ENCODE measurements at regions not wholly inside any gene's neighbourhood (a gene's known extent, or its start where the extent isn't known, plus 50 kb on each side); places are given as distances from the start of the nearest gene placed in this dataset.

DNA sequence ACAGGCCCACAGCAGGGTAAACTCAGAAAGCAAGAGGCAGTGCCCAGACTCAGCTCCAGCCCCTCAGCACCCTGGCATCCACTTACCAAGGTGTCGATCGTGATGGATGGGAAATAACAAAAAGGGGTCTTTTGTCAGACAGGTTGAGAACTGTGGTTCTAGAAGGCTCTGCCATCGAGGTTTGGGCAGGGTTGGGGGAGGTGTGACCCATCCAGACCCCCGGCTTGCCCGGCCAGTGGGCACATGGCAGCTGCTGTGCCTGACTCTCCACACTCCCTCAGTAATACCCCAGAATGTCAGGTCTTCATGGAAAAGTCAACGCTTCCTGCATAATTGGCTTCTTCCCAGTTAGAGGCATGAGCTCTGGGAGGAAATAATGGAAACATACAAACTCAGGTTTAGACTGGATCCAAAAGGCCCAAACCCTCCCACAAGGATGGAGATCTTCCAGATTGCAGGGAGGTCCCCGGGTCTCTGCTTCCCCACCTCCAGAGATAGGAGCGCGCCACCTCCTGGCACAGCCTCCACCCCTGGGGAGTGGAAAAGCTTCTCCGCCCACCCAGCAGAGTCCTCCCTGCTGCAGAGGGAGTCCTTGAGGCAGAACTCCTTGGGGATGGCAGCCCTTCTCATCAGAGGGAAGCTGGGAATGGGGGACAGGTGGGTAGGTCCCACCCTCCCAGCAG lies 149.8 kb upstream of the IQSEC1 start:
- H3K27me3 ChIP-seq (ENCODE audit: control insufficient read depth, insufficient read depth, low read length), result no peaks in the 10 kb centered on the region
- DNase-seq, result peak in 1 of 5 donors; percentile 39
- H3K4me1 ChIP-seq (ENCODE audit: control insufficient read depth in 2 of 3, insufficient read depth in 2 of 3, low read depth in 1 of 3, low read length in 3 of 3), result no peaks in the 10 kb centered on the region
- intact Hi-C loops (cut with DNase I), result no loop called here
- H3K4me3 ChIP-seq (ENCODE audit: low read length in 3 of 3), result no peak overlapping the region
- no peaks in the 10 kb centered on the region for H3K36me3 ChIP-seq (ENCODE audit: control insufficient read depth in 2 of 3, insufficient read depth in 3 of 3, low read length in 3 of 3)
- no peak overlapping the region for H3K27ac ChIP-seq (ENCODE audit: low read depth in 2 of 2, low read length in 2 of 2)
- no peak overlapping the region for H3K9ac ChIP-seq (ENCODE audit: low read length in 3 of 3)
- TF ChIP-seq, protein P1, sequence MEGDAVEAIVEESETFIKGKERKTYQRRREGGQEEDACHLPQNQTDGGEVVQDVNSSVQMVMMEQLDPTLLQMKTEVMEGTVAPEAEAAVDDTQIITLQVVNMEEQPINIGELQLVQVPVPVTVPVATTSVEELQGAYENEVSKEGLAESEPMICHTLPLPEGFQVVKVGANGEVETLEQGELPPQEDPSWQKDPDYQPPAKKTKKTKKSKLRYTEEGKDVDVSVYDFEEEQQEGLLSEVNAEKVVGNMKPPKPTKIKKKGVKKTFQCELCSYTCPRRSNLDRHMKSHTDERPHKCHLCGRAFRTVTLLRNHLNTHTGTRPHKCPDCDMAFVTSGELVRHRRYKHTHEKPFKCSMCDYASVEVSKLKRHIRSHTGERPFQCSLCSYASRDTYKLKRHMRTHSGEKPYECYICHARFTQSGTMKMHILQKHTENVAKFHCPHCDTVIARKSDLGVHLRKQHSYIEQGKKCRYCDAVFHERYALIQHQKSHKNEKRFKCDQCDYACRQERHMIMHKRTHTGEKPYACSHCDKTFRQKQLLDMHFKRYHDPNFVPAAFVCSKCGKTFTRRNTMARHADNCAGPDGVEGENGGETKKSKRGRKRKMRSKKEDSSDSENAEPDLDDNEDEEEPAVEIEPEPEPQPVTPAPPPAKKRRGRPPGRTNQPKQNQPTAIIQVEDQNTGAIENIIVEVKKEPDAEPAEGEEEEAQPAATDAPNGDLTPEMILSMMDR (IDR thresholded peaks at IDR 0.05; ENCODE audit: borderline replicate concordance, extremely low read depth, insufficient read depth), result no peak
- no peak for FAIRE-seq
- H3K9me3 ChIP-seq (ENCODE audit: control insufficient read depth in 2 of 3, insufficient read depth in 1 of 3, low read length in 3 of 3), result no peaks in the 10 kb centered on the region

DNA sequence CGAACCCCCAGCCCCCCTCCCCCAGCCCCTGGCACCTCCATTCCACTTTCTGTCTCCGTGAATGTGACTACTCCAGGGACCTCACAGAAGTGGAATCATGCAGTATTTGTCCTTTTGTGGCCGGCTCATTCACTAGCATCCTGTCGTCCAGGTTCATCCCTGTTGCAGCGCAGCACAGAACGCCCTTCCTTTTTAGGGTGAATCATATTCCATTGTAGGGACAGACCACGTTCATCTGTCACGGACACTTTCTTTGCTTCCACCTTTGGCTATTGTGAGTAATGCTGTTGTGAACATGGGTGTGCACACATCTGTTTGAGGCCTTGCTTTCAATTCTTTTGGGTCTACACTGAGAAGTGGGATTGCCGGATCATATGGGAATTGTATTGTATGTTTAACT lies 148.9 kb upstream of the IQSEC1 start:
- no peak overlapping the region for H3K4me3 ChIP-seq (ENCODE audit: low read length in 3 of 3)
- no peak overlapping the region for H3K9ac ChIP-seq (ENCODE audit: low read length in 3 of 3)
- peak in 1 of 5 donors; percentile 4 for DNase-seq
- intact Hi-C loops (cut with DNase I), result no loop called here
- no peaks in the 10 kb centered on the region for H3K9me3 ChIP-seq (ENCODE audit: control insufficient read depth in 2 of 3, insufficient read depth in 1 of 3, low read length in 3 of 3)
- H3K27me3 ChIP-seq (ENCODE audit: control insufficient read depth, insufficient read depth, low read length), result no peaks in the 10 kb centered on the region
- no peak for FAIRE-seq
- no peaks in the 10 kb centered on the region for H3K4me1 ChIP-seq (ENCODE audit: control insufficient read depth in 2 of 3, insufficient read depth in 2 of 3, low read depth in 1 of 3, low read length in 3 of 3)
- no peak overlapping the region for H3K27ac ChIP-seq (ENCODE audit: low read depth in 2 of 2, low read length in 2 of 2)
- TF ChIP-seq, protein P1 (IDR thresholded peaks at IDR 0.05; ENCODE audit: borderline replicate concordance, extremely low read depth, insufficient read depth), result no peak
- no peaks in the 10 kb centered on the region for H3K36me3 ChIP-seq (ENCODE audit: control insufficient read depth in 2 of 3, insufficient read depth in 3 of 3, low read length in 3 of 3)

DNA sequence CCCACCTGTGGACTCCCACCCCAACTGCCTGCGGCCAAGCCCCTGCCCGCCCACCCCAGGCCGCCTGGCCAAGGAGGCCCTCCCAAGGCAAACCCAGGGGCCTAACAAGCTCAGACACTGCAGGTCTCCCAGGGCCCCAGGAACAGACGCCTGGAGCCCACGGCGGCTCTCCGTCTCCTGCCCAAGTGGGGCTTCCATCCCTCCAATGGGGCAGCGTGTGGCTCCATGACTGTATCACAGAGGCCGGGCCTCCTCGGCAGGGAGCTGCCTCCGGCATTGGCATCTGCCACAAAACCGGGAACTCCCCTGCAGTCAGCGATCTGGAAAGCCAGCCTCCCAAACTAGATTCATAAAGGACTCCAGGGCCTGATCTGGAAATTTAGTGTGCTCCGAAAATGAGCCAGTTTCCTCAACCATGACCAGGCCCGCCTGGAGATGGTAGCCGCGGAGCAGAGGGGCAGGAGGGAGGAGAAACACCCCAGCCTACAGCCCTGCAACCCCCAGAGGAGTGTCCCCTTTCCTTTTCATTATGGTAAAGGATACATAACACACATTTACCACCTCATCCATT lies 148.3 kb upstream of the IQSEC1 start:
- H3K9ac ChIP-seq (ENCODE audit: low read length in 3 of 3), result no peak overlapping the region
- H3K4me3 ChIP-seq (ENCODE audit: low read length in 3 of 3), result no peak overlapping the region
- H3K4me1 ChIP-seq (ENCODE audit: control insufficient read depth in 2 of 3, insufficient read depth in 2 of 3, low read depth in 1 of 3, low read length in 3 of 3), result no peaks in the 10 kb centered on the region
- TF ChIP-seq, protein P1 (IDR thresholded peaks at IDR 0.05; ENCODE audit: borderline replicate concordance, extremely low read depth, insufficient read depth), result no peak
- H3K27me3 ChIP-seq (ENCODE audit: control insufficient read depth, insufficient read depth, low read length), result no peaks in the 10 kb centered on the region
- H3K9me3 ChIP-seq (ENCODE audit: control insufficient read depth in 2 of 3, insufficient read depth in 1 of 3, low read length in 3 of 3), result no peaks in the 10 kb centered on the region
- DNase-seq (peak in 2 of 5 donors; percentile 24 to 51), FAIRE-seq (no peak)
- H3K36me3 ChIP-seq (ENCODE audit: control insufficient read depth in 2 of 3, insufficient read depth in 3 of 3, low read length in 3 of 3), result no peaks in the 10 kb centered on the region
- intact Hi-C loops (cut with DNase I), result no loop called here
- no peak overlapping the region for H3K27ac ChIP-seq (ENCODE audit: low read depth in 2 of 2, low read length in 2 of 2)
